CD4-positive, alpha-beta T cell treated with Interferon gamma for 1 hour (primary cell): ENCODE measurements at regions not wholly inside any gene's neighbourhood (a gene's known extent, or its start where the extent isn't known, plus 50 kb on each side); places are given as distances from the start of the nearest gene placed in this dataset.

Experiments used
- DNase-seq: peaks from one replicate; pipeline ENCODE4 v3.0.0-alpha.2; 2020

- DNase-seq = no peak
Observed at GRCh38 chr15:31474059-31474868, 147.6 kb downstream of the KLF13 start.

- no peak for DNase-seq
Observed at GRCh38 chr15:31476236-31476810, 149.7 kb downstream of the KLF13 start.

GRCh38 chr15:31476866-31477265 is 150.2 kb downstream of the KLF13 start:
- DNase-seq = no peak

- no peak for DNase-seq
Observed at GRCh38 chr15:31477301-31477700, 150.7 kb downstream of the KLF13 start.

GRCh38 chr15:31477851-31478701 is 151.4 kb downstream of the KLF13 start:
- no peak for DNase-seq

GRCh38 chr15:31478702-31479221 is 152.1 kb downstream of the KLF13 start:
- no peak for DNase-seq

GRCh38 chr15:31480356-31481025 is 153.9 kb downstream of the KLF13 start:
- DNase-seq = no peak

GRCh38 chr15:31481142-31481541 is 154.5 kb downstream of the KLF13 start:
- DNase-seq = no peak

GRCh38 chr15:31482122-31482922 is 155.7 kb downstream of the KLF13 start:
- no peak for DNase-seq

GRCh38 chr15:31483053-31483985 is 156.7 kb downstream of the KLF13 start:
- DNase-seq = peak; percentile 37

GRCh38 chr15:31483986-31484951 is 157.6 kb downstream of the KLF13 start:
- peak; percentile 16 for DNase-seq

- DNase-seq = no peak
Observed at GRCh38 chr15:31484986-31485385, 158.4 kb downstream of the KLF13 start.

GRCh38 chr15:31485431-31485830 is 158.8 kb downstream of the KLF13 start:
- no peak for DNase-seq

GRCh38 chr15:31485911-31486461 is 159.4 kb downstream of the KLF13 start:
- no peak for DNase-seq

GRCh38 chr15:31486506-31486905 is 159.9 kb downstream of the KLF13 start:
- DNase-seq = no peak

GRCh38 chr15:31486906-31487695 is 160.5 kb downstream of the KLF13 start:
- DNase-seq = no peak

- DNase-seq = no peak
Observed at GRCh38 chr15:31487811-31488436, 161.3 kb downstream of the KLF13 start.
